B cell (primary cell): ENCODE measurements at regions not wholly inside any gene's neighbourhood (a gene's known extent, or its start where the extent isn't known, plus 50 kb on each side); places are given as distances from the start of the nearest gene placed in this dataset.

Experiments
- ATAC-seq: fragments of 200-7000 bp; cut with Tn5 transposase; one replicate; pipeline ENCODE4 v1.10.0; 2021; ENCODE audit warnings: low read depth, mild to moderate bottlenecking, moderate number of reproducible peaks, moderate library complexity
- CTCF ChIA-PET: fragments of 350-600 bp; sonication (Branson Sonifier 250); formaldehyde crosslinking; loops from one replicate; lab custom pipeline; 2021; ENCODE audit warnings: antibody characterized with exemption, inconsistent platforms; lab: Charles Lee
- POLR2A ChIA-PET: fragments of 350-600 bp; sonication (Branson Sonifier 250); formaldehyde crosslinking; loops from one replicate; lab custom pipeline; 2021; ENCODE audit warnings: antibody characterized with exemption; lab: Charles Lee
- DNase-seq: peaks from one replicate; pipeline ENCODE4 v3.0.0; 2013
- H2AFZ ChIP-seq: 2 replicates; pipeline ENCODE4 v1.6.1; 2012; ENCODE audit warnings: mild to moderate bottlenecking, low read depth, low read length; ENCODE audit not compliant: insufficient read depth, poor library complexity, severe bottlenecking
- H3K27ac ChIP-seq, 2 donors: 1 replicate in 1 of 2; 2 replicates in 1 of 2; pipeline ENCODE4 v1.5.1; 2012 to 2013; ENCODE audit warnings: low read length in 2 of 2, mild to moderate bottlenecking in 2 of 2, moderate library complexity in 1 of 2
- H3K27me3 ChIP-seq, 4 experiments: fragments of 200-600 bp in 1 of 4; sonication (generic) in 1 of 4; replicated peaks in 1 of 4; 1 replicate in 2 of 4; 2 replicates in 2 of 4; pipeline versions ENCODE4 v1.6.1 to v1.7.0; 2013 to 2016; ENCODE audit warnings: low read length in 3 of 4, mild to moderate bottlenecking in 2 of 4, mixed read lengths in 1 of 4, moderate library complexity in 1 of 4; ENCODE audit not compliant: insufficient read depth in 4 of 4, control insufficient read depth in 3 of 4; ENCODE audit errors: control extremely low read depth in 1 of 4
- H3K36me3 ChIP-seq, 2 experiments: replicated peaks in 1 of 2; 1 replicate in 1 of 2; 2 replicates in 1 of 2; pipeline versions ENCODE4 v1.6.1 to v1.7.1; 2013; ENCODE audit warnings: low read length in 1 of 2; ENCODE audit not compliant: insufficient read depth in 2 of 2, control insufficient read depth in 1 of 2; ENCODE audit errors: control extremely low read depth in 1 of 2, extremely low read depth in 1 of 2
- H3K4me1 ChIP-seq, 2 donors: fragments of 200-600 bp in 1 of 2; sonication (generic) in 1 of 2; 1 replicate in 1 of 2; 2 replicates in 1 of 2; pipeline versions ENCODE4 v1.5.1 to v1.6.1; 2013 to 2017; ENCODE audit warnings: low read length in 2 of 2; ENCODE audit not compliant: control insufficient read depth in 2 of 2, insufficient read depth in 2 of 2
- H3K4me2 ChIP-seq: replicated peaks from 2 replicates; pipeline ENCODE3; 2012; ENCODE audit warnings: mild to moderate bottlenecking, low read depth, low read length; ENCODE audit not compliant: poor library complexity, severe bottlenecking
- H3K4me3 ChIP-seq, 5 experiments: fragments of 200-600 bp in 1 of 5; sonication (generic) in 1 of 5; 1 replicate in 3 of 5; 2 replicates in 2 of 5; pipeline versions ENCODE4 v1.5.1 to v1.7.0; 2011 to 2016; ENCODE audit warnings: low read length in 4 of 5, mild to moderate bottlenecking in 4 of 5, low read depth in 2 of 5, control low read depth in 1 of 5, moderate library complexity in 1 of 5; ENCODE audit not compliant: insufficient read depth in 1 of 5; ENCODE audit errors: control extremely low read depth in 1 of 5, extremely low read depth in 1 of 5
- H3K79me2 ChIP-seq: fragments of 200-600 bp; sonication (generic); one replicate; pipeline ENCODE4 v1.6.0; 2016; ENCODE audit warnings: low read length; ENCODE audit not compliant: control insufficient read depth, insufficient read depth
- H3K9ac ChIP-seq: fragments of 200-600 bp; sonication (generic); 2 replicates; pipeline ENCODE4 v1.6.1; 2017; ENCODE audit warnings: mild to moderate bottlenecking, low read length, moderate library complexity
- H3K9me3 ChIP-seq, 3 donors: one replicate each; pipeline versions ENCODE4 v1.6.1 to v1.7.1; 2013; ENCODE audit warnings: low read length in 2 of 3; ENCODE audit not compliant: control insufficient read depth in 2 of 3, insufficient read depth in 1 of 3; ENCODE audit errors: control extremely low read depth in 1 of 3
- H4K20me1 ChIP-seq: 2 replicates; pipeline ENCODE4 v1.6.0; 2012; ENCODE audit warnings: mild to moderate bottlenecking, low read length; ENCODE audit not compliant: insufficient read depth, control insufficient read depth, poor library complexity, severe bottlenecking
- H3K27ac Mint-ChIP-seq: one replicate; pipeline ENCODE4 v1.8.0; 2021; ENCODE audit warnings: mixed read lengths
- H3K27me3 Mint-ChIP-seq: one replicate; pipeline ENCODE4 v1.8.0; 2021; ENCODE audit warnings: mixed read lengths
- H3K4me1 Mint-ChIP-seq: one replicate; pipeline ENCODE4 v1.8.0; 2021; ENCODE audit warnings: mixed read lengths
- H3K4me3 Mint-ChIP-seq: one replicate; pipeline ENCODE4 v1.8.0; 2021; ENCODE audit warnings: mixed read lengths
- H3K9me3 Mint-ChIP-seq: one replicate; pipeline ENCODE4 v1.8.0; 2022; ENCODE audit warnings: mixed read lengths; ENCODE audit not compliant: insufficient read depth
- EZH2 ChIP-seq: IDR thresholded peaks from 2 replicates; pipeline ENCODE4 v1.6.1; 2012; ENCODE audit warnings: borderline replicate concordance, low read depth, mild to moderate bottlenecking, moderate library complexity, low read length; ENCODE audit not compliant: insufficient read depth, poor library complexity, severe bottlenecking
- WGBS: methylation state at CpG from one replicate; pipeline ENCODE4 v1.1.5; 2013; ENCODE audit warnings: missing lambda C conversion rate; ENCODE audit not compliant: insufficient coverage; 5-methylcytosine and 5-hydroxymethylcytosine counted together
- intact Hi-C: fragments of 100-400 bp; cut with micrococcal nuclease; formaldehyde crosslinking; loops from one replicate; pipeline ENCODE4 v1.10.0; 2022
- TF ChIP-seq, protein P1 (sequence below): fragments of 200-600 bp; IDR thresholded peaks from one replicate; pipeline ENCODE4 v1.8.0; 2022; ENCODE audit warnings: antibody characterized with exemption, mild to moderate bottlenecking

DNA sequence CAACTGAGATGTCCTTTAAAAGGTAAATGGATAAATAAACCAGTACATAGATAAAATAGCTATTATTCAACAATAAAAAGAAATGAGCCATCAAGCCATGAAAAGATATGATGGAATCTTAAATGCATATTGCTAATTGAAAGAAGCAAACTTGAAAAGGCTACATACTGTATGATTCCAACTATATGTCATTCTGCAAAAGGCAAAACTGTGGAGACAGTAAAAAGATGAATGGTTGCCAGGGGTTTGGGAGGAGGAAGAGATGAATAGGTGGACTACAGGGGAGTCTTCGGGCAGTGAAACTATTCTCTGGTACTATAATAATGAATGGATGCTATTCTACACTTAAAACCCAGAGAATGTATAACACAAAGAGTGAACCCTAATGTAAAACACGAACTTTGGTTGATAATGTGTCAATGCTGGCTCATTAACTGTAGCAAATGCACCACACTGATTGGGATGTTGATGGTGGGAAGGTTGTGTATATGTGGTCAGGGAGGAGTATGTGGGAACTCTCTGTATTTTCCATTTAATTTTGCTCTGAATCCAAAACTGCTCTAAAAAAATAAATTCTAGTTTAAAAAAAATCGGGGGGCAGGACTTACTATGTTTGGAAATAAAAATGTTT, 73.7 kb upstream of the MYCN start:
- Mint-ChIP-seq H3K27ac (no peak overlapping the region), H3K9me3 (no peaks in the 10 kb centered on the region), H3K4me3 (no peak overlapping the region), H3K27me3 (peaks cover 4% of the 10 kb centered on the region), H3K4me1 (no peaks in the 10 kb centered on the region)
- H3K27me3 ChIP-seq, result no peaks in the 10 kb centered on the region
- CTCF ChIA-PET, result no interaction called here
- no peak overlapping the region for H3K4me2 ChIP-seq
- POLR2A ChIA-PET, result no interaction called here
- no peaks in the 10 kb centered on the region for H3K36me3 ChIP-seq
- H3K9ac ChIP-seq, result no peak overlapping the region
- H3K79me2 ChIP-seq, result no peaks in the 10 kb centered on the region
- no peaks in the 10 kb centered on the region for H3K4me1 ChIP-seq
- DNase-seq (no peak), ATAC-seq (no peak)
- no peak overlapping the region for H2AFZ ChIP-seq
- H3K9me3 ChIP-seq, result peaks cover 0 to 3% (median 0%) of the 10 kb centered on the region in 3 donors
- TF ChIP-seq, protein P1, sequence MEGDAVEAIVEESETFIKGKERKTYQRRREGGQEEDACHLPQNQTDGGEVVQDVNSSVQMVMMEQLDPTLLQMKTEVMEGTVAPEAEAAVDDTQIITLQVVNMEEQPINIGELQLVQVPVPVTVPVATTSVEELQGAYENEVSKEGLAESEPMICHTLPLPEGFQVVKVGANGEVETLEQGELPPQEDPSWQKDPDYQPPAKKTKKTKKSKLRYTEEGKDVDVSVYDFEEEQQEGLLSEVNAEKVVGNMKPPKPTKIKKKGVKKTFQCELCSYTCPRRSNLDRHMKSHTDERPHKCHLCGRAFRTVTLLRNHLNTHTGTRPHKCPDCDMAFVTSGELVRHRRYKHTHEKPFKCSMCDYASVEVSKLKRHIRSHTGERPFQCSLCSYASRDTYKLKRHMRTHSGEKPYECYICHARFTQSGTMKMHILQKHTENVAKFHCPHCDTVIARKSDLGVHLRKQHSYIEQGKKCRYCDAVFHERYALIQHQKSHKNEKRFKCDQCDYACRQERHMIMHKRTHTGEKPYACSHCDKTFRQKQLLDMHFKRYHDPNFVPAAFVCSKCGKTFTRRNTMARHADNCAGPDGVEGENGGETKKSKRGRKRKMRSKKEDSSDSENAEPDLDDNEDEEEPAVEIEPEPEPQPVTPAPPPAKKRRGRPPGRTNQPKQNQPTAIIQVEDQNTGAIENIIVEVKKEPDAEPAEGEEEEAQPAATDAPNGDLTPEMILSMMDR, result no peak
- TF ChIP-seq EZH2, result no peak
- intact Hi-C loops, result no loop called here
- H3K27ac ChIP-seq, result no peak overlapping the region
- no peaks in the 10 kb centered on the region for H4K20me1 ChIP-seq
- WGBS, result no CpG with 5 or more reads among the region's 3 CpGs
- H3K4me3 ChIP-seq, result no peak overlapping the region

DNA sequence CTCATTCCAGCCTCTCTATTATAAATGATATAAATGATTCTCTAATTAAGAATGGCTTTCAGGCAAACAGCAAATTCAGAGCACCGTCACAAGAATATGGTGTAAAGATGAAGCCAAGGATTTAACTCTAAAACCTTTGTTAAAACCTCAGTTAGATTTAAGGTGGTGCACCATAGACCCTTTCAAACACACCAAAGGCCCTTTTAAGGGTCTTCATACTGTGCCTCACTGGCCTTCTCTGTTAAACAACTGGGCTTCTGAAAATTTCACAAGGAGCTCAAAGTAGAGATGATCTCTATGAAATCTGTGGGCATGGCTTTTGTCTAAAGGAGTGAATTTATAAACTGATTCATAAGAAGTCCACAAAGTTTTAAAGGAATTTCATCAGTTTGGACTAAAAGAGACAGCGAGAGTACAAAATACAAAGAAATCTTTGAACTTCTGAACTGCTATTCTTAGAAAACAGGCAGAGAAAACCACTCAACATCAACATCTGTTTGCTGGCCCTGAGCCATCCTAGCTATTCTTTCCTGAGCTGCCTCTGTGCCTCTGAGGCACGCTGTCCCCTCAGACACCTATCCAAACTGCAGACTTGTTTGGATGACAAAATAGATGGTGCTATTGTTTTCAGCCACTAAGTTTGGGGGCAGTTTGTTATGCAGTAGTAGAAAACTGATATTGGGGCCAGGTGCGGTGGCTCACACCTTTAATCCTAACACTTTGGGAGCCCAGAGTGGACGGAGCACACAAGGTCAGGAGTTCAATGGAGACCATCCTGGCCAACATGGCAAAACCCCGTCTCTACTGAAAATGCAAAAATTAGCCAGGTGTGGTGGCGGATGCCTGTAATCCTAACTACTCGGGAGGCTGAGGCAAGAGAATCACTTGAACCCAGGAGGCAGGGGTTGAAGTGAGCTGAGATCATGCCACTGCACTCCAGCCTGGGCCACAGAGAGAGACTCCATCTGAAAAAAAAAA, 72.9 kb upstream of the MYCN start:
- H4K20me1 ChIP-seq, result no peaks in the 10 kb centered on the region
- ChIA-PET CTCF (no interaction called here), POLR2A (no interaction called here)
- H3K36me3 ChIP-seq, result no peaks in the 10 kb centered on the region
- peaks cover 0 to 3% (median 0%) of the 10 kb centered on the region in 3 donors for H3K9me3 ChIP-seq
- no peaks in the 10 kb centered on the region for H3K4me1 ChIP-seq
- DNase-seq (no peak), ATAC-seq (no peak)
- WGBS, result 94% methylated on average over 5 of the region's 8 CpGs
- H2AFZ ChIP-seq, result no peak overlapping the region
- H3K4me2 ChIP-seq, result no peak overlapping the region
- Mint-ChIP-seq H3K4me1 (no peaks in the 10 kb centered on the region), H3K27ac (no peak overlapping the region), H3K4me3 (no peak overlapping the region), H3K27me3 (peaks cover 4% of the 10 kb centered on the region), H3K9me3 (peaks cover 2% of the 10 kb centered on the region)
- H3K9ac ChIP-seq, result no peak overlapping the region
- no peak overlapping the region for H3K4me3 ChIP-seq
- TF ChIP-seq, protein P1, result no peak
- no peak for TF ChIP-seq EZH2
- H3K79me2 ChIP-seq, result no peaks in the 10 kb centered on the region
- no peak overlapping the region for H3K27ac ChIP-seq
- no peaks in the 10 kb centered on the region for H3K27me3 ChIP-seq
- intact Hi-C loops, result no loop called here
